Neural cell (in vitro differentiated cells): ENCODE measurements at regions not wholly inside any gene's neighbourhood (a gene's known extent, or its start where the extent isn't known, plus 50 kb on each side); places are given as distances from the start of the nearest gene placed in this dataset.

Source experiments
- H2AFZ ChIP-seq: fragments of 200-600, 300-800 bp; sonication (generic), shearing (Covaris generic); 2 replicates; pipeline ENCODE4 v1.6.0; 2014; ENCODE audit warnings: low read depth, mild to moderate bottlenecking, antibody characterized with exemption, low read length, moderate library complexity
- H3F3A ChIP-seq: fragments of 200-600 bp; shearing (Covaris generic); 2 replicates; pipeline ENCODE4 v1.6.1; 2016; ENCODE audit warnings: mild to moderate bottlenecking, moderate library complexity, mixed read lengths, antibody characterized with exemption, low read length; ENCODE audit not compliant: insufficient read depth, poor library complexity, severe bottlenecking
- H3K27ac ChIP-seq: fragments of 200-600, 300-800 bp; sonication (generic), shearing (Covaris generic); 2 replicates; pipeline ENCODE4 v1.5.1; 2014; ENCODE audit warnings: mild to moderate bottlenecking, low read length, moderate library complexity
- H3K27me3 ChIP-seq: fragments of 300-800, 200-600 bp; sonication (generic), shearing (Covaris generic); 2 replicates; pipeline ENCODE4 v1.6.0; 2014; ENCODE audit warnings: mild to moderate bottlenecking, low read depth, low read length, moderate library complexity; ENCODE audit not compliant: insufficient read depth
- H3K36me3 ChIP-seq: fragments of 300-800, 200-600 bp; sonication (generic), shearing (Covaris generic); 2 replicates; pipeline ENCODE4 v1.5.1; 2014; ENCODE audit warnings: mild to moderate bottlenecking, antibody characterized with exemption, low read length, moderate library complexity; ENCODE audit not compliant: insufficient read depth
- H3K4me2 ChIP-seq: fragments of 300-800, 200-600 bp; sonication (generic), shearing (Covaris generic); 2 replicates; pipeline ENCODE4 v1.6.0; 2014; ENCODE audit warnings: mild to moderate bottlenecking, low read length
- H3K4me3 ChIP-seq: fragments of 300-800, 200-600 bp; sonication (generic), shearing (Covaris generic); 2 replicates; pipeline ENCODE4 v1.5.1; 2014; ENCODE audit warnings: mild to moderate bottlenecking, low read length, moderate library complexity
- H3K79me2 ChIP-seq: fragments of 200-600 bp; shearing (Covaris generic); replicated peaks from 2 replicates; pipeline ENCODE4 v1.6.0; 2014; ENCODE audit warnings: mild to moderate bottlenecking, low read length, moderate library complexity; ENCODE audit not compliant: insufficient read depth
- H3K9ac ChIP-seq: fragments of 300-800, 200-600 bp; sonication (generic), shearing (Covaris generic); 2 replicates; pipeline ENCODE4 v1.6.1; 2016; ENCODE audit warnings: mild to moderate bottlenecking, low read length, mixed read lengths
- H3K9me2 ChIP-seq: fragments of 200-600 bp; shearing (Covaris generic); 2 replicates; pipeline ENCODE4 v1.6.1; 2016; ENCODE audit warnings: mild to moderate bottlenecking, low read length, mixed read lengths; ENCODE audit not compliant: insufficient read depth
- H3K9me3 ChIP-seq: fragments of 200-600, 300-800 bp; sonication (generic), shearing (Covaris generic); 2 replicates; pipeline ENCODE4 v1.6.1; 2016; ENCODE audit warnings: mild to moderate bottlenecking, mixed run types, low read length, moderate library complexity, mixed read lengths
- H4K20me1 ChIP-seq: fragments of 200-600 bp; shearing (Covaris generic); 2 replicates; pipeline ENCODE4 v1.6.1; 2016; ENCODE audit warnings: mild to moderate bottlenecking, mixed run types; ENCODE audit not compliant: insufficient read depth
- EP300 ChIP-seq: fragments of 450-650 bp; conservative IDR thresholded peaks from 2 replicates; pipeline ENCODE4 v1.6.1; 2014; ENCODE audit warnings: antibody characterized with exemption, mild to moderate bottlenecking, moderate library complexity; ENCODE audit not compliant: poor library complexity, severe bottlenecking
- EZH2 ChIP-seq: fragments of 200-600, 300-800 bp; shearing (Covaris generic), sonication (generic); IDR thresholded peaks from 2 replicates; pipeline ENCODE4 v1.6.1; 2014; ENCODE audit warnings: antibody characterized with exemption, low read length, borderline replicate concordance, mild to moderate bottlenecking; ENCODE audit not compliant: insufficient read depth, poor library complexity, severe bottlenecking
- MXI1 ChIP-seq: fragments of 450-650 bp; conservative IDR thresholded peaks from 2 replicates; pipeline ENCODE4 v1.6.1; 2014; ENCODE audit warnings: antibody characterized with exemption, mild to moderate bottlenecking; ENCODE audit not compliant: poor library complexity, severe bottlenecking
- POLR2AphosphoS5 ChIP-seq: IDR thresholded peaks from 2 replicates; pipeline ENCODE4 v1.6.1; 2012
- RAD21 ChIP-seq: fragments of 450-650 bp; conservative IDR thresholded peaks from 2 replicates; pipeline ENCODE4 v1.6.1; 2014; ENCODE audit warnings: antibody characterized with exemption, mild to moderate bottlenecking, moderate library complexity
- SMC3 ChIP-seq: fragments of 450-650 bp; conservative IDR thresholded peaks from 2 replicates; pipeline ENCODE4 v1.6.1; 2014; ENCODE audit warnings: antibody characterized with exemption, mild to moderate bottlenecking, moderate library complexity; ENCODE audit not compliant: poor library complexity
- TAF1 ChIP-seq: IDR thresholded peaks from 2 replicates; pipeline ENCODE4 v1.6.1; 2012; ENCODE audit warnings: low read depth
- TF ChIP-seq, protein P1 (sequence below): fragments of 450-650 bp; IDR thresholded peaks from 2 replicates; pipeline ENCODE4 v1.5.1; 2014; ENCODE audit warnings: antibody characterized with exemption, mild to moderate bottlenecking, moderate library complexity; ENCODE audit not compliant: poor library complexity, severe bottlenecking
- TF ChIP-seq, protein P2 (sequence below): IDR thresholded peaks from 2 replicates; pipeline ENCODE4 v1.6.1; 2012; ENCODE audit warnings: borderline replicate concordance

DNA sequence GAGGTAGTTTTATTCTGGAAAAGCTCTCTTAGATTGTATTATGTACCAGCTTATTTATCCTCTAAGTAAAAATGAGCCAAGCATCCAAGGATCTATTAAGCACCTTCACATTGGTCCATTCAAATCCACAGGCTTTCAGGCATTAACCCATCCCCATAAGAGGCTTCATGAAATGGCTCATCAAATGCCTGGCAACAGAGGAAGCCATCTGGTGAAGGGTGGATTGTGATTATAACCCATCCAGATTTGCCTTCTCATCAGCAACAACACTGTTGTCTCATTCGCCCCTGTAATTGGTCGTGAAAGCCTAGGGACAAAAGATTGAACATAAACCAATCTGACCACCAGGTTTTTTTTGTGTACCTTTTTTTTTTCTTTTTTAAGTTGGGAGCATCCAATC lies 134.3 kb upstream of the TACR1 start:
- no peak overlapping the region for H3K4me2 ChIP-seq
- no peak for TF ChIP-seq EP300
- TF ChIP-seq, protein P1, sequence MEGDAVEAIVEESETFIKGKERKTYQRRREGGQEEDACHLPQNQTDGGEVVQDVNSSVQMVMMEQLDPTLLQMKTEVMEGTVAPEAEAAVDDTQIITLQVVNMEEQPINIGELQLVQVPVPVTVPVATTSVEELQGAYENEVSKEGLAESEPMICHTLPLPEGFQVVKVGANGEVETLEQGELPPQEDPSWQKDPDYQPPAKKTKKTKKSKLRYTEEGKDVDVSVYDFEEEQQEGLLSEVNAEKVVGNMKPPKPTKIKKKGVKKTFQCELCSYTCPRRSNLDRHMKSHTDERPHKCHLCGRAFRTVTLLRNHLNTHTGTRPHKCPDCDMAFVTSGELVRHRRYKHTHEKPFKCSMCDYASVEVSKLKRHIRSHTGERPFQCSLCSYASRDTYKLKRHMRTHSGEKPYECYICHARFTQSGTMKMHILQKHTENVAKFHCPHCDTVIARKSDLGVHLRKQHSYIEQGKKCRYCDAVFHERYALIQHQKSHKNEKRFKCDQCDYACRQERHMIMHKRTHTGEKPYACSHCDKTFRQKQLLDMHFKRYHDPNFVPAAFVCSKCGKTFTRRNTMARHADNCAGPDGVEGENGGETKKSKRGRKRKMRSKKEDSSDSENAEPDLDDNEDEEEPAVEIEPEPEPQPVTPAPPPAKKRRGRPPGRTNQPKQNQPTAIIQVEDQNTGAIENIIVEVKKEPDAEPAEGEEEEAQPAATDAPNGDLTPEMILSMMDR = no peak
- TF ChIP-seq SMC3 = no peak
- no peak for TF ChIP-seq POLR2AphosphoS5
- no peak for TF ChIP-seq MXI1
- no peak for TF ChIP-seq RAD21
- TF ChIP-seq, protein P2, sequence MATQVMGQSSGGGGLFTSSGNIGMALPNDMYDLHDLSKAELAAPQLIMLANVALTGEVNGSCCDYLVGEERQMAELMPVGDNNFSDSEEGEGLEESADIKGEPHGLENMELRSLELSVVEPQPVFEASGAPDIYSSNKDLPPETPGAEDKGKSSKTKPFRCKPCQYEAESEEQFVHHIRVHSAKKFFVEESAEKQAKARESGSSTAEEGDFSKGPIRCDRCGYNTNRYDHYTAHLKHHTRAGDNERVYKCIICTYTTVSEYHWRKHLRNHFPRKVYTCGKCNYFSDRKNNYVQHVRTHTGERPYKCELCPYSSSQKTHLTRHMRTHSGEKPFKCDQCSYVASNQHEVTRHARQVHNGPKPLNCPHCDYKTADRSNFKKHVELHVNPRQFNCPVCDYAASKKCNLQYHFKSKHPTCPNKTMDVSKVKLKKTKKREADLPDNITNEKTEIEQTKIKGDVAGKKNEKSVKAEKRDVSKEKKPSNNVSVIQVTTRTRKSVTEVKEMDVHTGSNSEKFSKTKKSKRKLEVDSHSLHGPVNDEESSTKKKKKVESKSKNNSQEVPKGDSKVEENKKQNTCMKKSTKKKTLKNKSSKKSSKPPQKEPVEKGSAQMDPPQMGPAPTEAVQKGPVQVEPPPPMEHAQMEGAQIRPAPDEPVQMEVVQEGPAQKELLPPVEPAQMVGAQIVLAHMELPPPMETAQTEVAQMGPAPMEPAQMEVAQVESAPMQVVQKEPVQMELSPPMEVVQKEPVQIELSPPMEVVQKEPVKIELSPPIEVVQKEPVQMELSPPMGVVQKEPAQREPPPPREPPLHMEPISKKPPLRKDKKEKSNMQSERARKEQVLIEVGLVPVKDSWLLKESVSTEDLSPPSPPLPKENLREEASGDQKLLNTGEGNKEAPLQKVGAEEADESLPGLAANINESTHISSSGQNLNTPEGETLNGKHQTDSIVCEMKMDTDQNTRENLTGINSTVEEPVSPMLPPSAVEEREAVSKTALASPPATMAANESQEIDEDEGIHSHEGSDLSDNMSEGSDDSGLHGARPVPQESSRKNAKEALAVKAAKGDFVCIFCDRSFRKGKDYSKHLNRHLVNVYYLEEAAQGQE = no peak
- no peak for TF ChIP-seq TAF1
- no peak for TF ChIP-seq EZH2
- H3K27me3 ChIP-seq = no peaks in the 10 kb centered on the region
- no peak overlapping the region for H3K9ac ChIP-seq
- H3K9me2 ChIP-seq = no peaks in the 10 kb centered on the region
- no peaks in the 10 kb centered on the region for H3K9me3 ChIP-seq
- H3K79me2 ChIP-seq = no peaks in the 10 kb centered on the region
- H2AFZ ChIP-seq = no peak overlapping the region
- no peaks in the 10 kb centered on the region for H4K20me1 ChIP-seq
- no peak overlapping the region for H3K4me3 ChIP-seq
- no peaks in the 10 kb centered on the region for H3F3A ChIP-seq
- H3K27ac ChIP-seq = no peak overlapping the region
- no peaks in the 10 kb centered on the region for H3K36me3 ChIP-seq

DNA sequence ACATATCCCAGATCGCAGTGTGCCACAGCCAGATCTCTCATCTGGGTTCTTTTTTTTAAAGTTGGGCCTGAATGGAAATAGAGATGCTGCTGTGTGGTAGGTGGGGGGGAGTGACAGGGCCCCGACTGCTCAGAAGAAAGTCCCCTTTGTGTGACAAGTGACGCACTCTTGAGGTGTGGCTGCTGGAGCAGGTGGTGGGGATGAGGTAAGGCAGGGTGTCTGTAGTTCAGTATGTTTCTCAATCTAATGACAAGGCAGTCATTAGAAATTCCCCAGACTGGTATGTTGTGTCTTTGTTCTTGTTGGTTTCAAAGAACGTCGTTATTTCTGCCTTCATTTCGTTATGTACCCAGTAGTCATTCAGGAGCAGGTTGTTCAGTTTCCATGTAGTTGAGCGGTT lies 128.8 kb upstream of the TACR1 start:
- H3K36me3 ChIP-seq = no peaks in the 10 kb centered on the region
- H4K20me1 ChIP-seq = no peaks in the 10 kb centered on the region
- no peak overlapping the region for H2AFZ ChIP-seq
- H3K9me3 ChIP-seq = no peaks in the 10 kb centered on the region
- H3K4me3 ChIP-seq = no peak overlapping the region
- TF ChIP-seq EZH2 (no peak), RAD21 (no peak), SMC3 (no peak), EP300 (no peak), POLR2AphosphoS5 (no peak), MXI1 (no peak), TAF1 (no peak)
- TF ChIP-seq, protein P2 = no peak
- TF ChIP-seq, protein P1 = no peak
- no peaks in the 10 kb centered on the region for H3K27me3 ChIP-seq
- peak overlapping the region; percentile 59 for H3K27ac ChIP-seq
- H3K4me2 ChIP-seq = peak overlapping the region; percentile 35
- H3K79me2 ChIP-seq = no peaks in the 10 kb centered on the region
- no peaks in the 10 kb centered on the region for H3F3A ChIP-seq
- H3K9ac ChIP-seq = no peak overlapping the region
- H3K9me2 ChIP-seq = no peaks in the 10 kb centered on the region
